OCI-LY3 (cell line): ENCODE measurements at regions not wholly inside any gene's neighbourhood (a gene's known extent, or its start where the extent isn't known, plus 50 kb on each side); places are given as distances from the start of the nearest gene placed in this dataset.

Experiments
- CTCF ChIP-seq: fragments of 200-600, 300-600 bp; sonication (generic); IDR thresholded peaks from 2 replicates; pipeline ENCODE4 v1.5.1; 2014; ENCODE audit warnings: antibody characterized with exemption, low read length, low read depth
- EZH2phosphoT487 ChIP-seq: fragments of 200-600 bp; shearing (Covaris generic); IDR thresholded peaks from 2 replicates; pipeline ENCODE4 v1.6.1; 2018; ENCODE audit warnings: antibody characterized with exemption, mixed run types, low read depth

GRCh38 chr7:112575864-112576263 lies 95.1 kb downstream of the LSMEM1 start:
- TF ChIP-seq CTCF (no peak), EZH2phosphoT487 (no peak)
